ENCODE measurements at regions not wholly inside any gene's neighbourhood (a gene's known extent, or its start where the extent isn't known, plus 50 kb on each side); places are given as distances from the start of the nearest gene placed in this dataset.

- ATAC-seq: no peak
- DNase-seq (ENCODE audit: low spot score): no peak
Observed at GRCh38 chr6:139593081-139593480, 218.6 kb upstream of the CITED2 start.

DNA sequence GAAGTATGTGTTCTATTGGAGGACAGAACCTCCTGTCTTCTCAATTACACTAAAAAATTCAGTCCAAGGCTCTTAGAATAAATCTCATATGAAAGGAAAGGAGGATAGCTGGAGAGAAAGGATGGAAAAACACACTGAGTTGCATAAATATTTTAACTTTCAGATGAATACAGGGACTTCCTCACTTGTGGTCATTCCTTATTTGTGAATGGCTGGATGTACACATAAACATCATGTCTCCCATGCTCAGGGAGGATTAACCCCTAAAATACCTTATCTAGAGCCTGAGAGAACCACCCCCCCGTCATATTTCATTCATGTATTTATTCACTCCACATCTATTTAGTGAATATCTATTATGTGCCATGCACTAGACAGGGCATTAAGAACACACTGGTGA, 217.6 kb upstream of the CITED2 start:
- DNase-seq (ENCODE audit: low spot score) (no peak), ATAC-seq (no peak)

DNA sequence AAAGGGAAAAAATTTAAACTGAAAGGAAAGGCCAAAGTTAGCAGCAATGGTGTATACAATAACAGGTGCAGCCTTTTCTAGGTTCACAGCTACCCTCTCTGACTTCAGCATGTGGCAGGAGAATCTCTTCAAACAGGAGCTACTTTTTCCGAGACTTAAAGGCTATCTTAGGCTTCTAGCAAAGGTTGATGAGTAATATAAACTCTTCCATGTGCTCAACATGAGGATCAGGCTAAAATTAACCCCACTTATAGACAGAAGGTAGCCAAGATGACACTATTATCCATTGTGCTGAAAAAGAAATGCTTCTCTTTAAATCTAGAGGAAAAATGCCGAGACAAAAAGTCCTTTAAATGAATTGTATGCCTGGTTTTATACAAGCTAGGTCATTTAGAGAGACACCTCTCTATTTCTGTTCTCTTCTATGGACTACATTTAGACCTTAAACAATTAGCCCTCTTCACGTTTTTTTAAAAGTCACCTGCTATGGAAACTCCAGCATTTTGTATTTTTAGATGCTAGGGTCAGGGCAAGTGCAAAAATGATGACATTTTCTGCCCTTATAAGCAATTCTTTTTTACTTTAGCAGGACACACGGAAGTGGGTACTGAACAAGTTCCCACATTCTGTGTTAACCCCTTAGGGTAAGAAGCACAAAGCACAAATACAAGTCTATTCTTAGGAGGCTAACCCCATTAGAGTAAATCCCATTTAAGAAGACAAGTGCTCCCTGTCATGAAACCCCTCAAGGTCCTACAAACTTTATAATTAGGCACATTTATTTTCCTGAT, 216.8 kb upstream of the CITED2 start:
- DNase-seq (ENCODE audit: low spot score): no peak
- ATAC-seq: no peak

DNA sequence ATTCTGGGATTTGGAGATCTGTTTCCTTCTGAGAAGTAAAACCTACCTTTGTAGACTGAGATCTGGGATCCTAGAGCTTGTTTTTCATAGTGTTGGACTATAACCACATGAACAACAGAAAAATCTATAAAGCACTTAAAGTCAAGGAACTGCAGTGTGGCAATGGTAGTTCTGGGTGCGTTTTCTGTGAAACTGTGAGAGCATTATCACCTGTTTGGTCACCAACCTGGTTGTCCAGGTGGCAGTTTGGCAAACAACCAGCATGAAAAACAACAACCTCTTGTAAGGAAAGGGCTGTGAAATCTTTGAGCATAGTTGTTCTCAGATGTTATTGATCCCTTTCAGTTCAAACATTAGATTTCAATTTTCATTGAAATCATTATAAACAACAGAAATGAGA, 215.8 kb upstream of the CITED2 start:
- ATAC-seq (peak; percentile 50), DNase-seq (ENCODE audit: low spot score) (no peak)

GRCh38 chr6:139588734-139589593, 214.5 kb upstream of the CITED2 start:
- ATAC-seq (no peak), DNase-seq (ENCODE audit: low spot score) (no peak)

DNA sequence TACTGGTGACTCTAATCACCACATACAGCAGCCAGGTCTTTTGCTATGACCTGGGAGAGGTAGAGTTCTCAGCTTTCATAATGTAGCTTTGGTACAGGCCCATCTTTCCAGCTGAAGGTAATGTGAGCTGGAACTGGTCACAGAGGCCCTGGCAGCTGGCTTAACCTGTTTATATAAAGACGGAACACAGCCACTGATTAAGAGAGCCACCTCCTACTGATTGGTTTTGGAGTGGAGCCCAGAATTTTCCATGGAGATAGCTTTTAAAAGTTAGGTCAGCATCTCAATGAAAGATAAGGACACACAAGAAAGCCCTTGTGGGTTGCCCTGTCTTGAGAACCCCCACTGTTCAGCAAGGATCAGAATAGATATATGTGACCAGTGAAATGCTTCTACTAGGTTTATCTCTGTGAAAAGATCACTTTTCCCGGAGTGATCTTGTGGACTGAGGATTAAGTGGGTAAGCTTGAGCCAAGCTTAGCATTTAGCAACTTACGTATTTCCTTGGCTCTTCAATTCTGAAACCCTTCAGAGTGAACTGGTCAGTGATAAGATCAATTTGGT, 213.7 kb upstream of the CITED2 start:
- DNase-seq (ENCODE audit: low spot score) (peak; percentile 49), ATAC-seq (peak; percentile 90)

DNA sequence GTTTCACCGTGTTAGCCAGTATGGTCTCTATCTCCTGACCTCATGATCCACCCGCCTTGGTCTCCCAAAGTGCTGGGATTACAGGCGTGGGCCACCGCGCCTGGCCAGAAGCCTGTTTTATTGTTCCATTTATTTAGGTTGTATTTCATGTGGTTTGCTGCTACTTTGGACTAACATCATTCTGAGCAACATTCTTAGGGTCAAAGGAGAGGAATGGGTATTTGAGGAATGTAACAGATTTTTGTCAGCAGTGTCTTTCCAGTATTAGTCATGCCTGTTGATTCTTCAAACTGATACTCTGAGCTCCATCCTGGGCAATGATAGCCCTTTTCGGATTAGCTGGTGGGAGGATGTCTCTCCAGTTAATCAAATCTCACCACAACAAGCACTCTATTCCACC, 213.0 kb upstream of the CITED2 start:
- DNase-seq (ENCODE audit: low spot score): no peak
- no peak for ATAC-seq

GRCh38 chr6:139586273-139586672, 211.8 kb upstream of the CITED2 start:
- no peak for ATAC-seq

GRCh38 chr6:139584599-139584998, 210.2 kb upstream of the CITED2 start:
- DNase-seq (ENCODE audit: low spot score) (no peak), ATAC-seq (no peak)

More at GRCh38 chr6:139586273-139586672, 211.8 kb upstream of the CITED2 start:
- DNase-seq (ENCODE audit: low spot score): no peak

DNA sequence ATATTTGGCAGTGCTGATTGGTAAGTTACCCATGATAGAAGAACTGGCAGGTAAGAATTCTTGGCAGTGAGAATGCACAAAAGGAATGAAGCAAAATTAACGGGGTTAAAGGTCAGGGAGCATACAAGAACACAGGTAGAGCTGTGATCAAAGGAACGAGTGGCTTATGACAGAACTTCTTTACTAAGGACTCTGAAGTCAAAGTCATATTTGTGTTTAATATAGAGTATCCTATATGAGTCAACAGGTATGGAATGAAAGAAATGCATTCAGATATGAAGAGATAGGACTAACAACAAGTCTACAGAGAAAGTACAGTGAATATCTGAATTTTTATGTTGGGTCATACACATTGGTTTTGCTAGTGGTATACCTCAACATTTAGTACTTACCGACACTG, 209.0 kb upstream of the CITED2 start:
- DNase-seq (ENCODE audit: low spot score): no peak
- ATAC-seq: no peak

- ATAC-seq (no peak), DNase-seq (ENCODE audit: low spot score) (no peak)
Observed at GRCh38 chr6:139582956-139583355, 208.5 kb upstream of the CITED2 start.

DNA sequence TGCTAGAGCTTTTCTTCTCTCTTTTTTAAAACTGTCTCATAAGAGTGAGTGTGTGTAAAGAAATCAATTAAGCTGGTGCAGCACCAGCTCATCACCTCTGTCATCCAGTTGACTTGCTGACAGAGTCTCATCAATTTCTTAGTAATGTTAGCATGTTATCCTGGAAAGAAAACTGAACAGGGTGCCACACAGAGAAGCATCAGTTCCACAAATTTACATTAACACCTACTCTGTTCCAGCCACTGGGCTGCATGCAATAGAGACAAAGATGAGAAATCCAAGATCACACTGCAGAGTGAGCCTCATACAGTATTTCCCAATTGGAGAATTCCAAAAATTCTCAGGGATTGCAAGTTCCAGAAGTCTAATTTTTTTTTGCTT, 207.0 kb upstream of the CITED2 start:
- ATAC-seq (no peak), DNase-seq (ENCODE audit: low spot score) (no peak)

DNA sequence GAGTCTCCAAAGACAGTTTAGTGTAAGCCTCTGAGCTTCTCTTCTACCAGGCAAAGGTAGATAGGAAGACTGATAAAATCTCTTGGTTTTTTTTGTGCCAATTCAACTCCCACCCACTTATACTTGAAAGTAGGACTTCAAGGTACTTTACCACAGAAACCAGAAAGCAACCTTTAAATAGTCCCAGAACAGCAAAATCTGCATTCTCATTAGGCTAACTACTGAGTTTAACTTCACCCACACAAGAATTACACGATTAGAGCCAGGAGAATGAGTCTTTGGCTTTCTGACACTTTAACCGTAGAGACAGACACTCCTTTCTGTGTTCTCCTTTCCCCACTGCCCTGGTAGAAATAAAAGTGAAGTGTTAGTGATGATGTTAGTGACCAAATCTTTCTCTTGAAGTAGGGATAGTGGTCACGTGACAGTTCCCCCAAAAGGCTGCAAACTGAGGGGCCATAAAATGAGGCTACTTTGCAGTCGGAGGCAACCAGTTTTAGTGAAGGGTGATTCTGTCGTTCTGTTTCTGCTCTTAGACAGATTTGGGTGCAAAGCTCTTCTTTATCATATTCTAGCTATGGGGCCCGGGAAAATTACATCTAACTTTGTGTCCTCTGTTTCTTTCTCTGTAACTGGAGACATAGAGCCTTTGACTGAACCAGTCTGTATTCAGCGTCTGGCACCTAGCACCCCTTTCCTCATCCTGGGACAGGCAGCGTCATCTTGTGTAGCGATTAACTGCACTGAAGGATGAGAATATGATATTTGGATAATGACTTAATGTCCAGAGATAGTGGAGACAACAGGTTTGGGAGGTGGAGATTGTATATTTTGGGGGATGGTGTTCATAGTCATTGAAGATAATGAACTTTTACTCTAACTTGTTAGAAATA, 206.4 kb upstream of the CITED2 start:
- no peak for DNase-seq (ENCODE audit: low spot score)
- no peak for ATAC-seq

DNA sequence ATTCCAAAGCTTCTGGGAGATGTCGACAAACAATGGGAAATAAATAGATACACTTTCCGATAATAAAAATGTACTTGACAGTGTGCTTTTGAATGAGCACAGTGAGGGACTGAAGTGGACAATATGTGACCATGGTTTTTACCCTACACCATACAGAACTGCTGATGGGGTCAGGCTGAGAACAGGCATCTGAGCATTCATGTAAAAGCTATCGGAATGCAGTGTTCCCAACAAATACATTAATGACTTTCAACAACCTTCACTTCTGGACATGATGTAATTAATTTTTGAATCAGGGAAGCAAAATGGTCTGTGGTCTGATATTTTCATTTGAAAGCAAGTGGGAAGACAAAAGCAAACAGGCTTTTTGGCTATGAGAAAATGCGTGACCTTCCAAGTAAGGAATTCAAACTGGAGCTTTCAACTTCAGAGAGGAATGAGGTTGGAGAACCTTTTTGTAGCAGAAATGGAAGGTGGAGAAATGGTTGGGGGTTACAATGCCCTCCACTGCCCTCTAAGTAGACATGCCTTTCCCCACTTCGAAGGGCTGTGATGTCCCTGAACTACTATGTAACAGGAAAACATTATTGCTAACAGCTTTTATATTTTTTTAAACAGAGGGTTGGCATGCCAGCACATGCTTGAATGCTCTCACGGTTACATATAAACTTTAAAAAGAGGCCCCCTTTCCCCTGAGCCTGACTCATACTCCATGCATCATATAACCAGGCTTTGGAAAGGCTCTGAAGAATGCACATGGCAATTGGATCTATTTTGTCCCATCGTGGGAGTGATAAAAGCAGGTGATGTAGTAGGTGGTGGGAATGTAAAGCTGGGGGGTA, 203.5 kb upstream of the CITED2 start:
- no peak for ATAC-seq
- no peak for DNase-seq (ENCODE audit: low spot score)

DNA sequence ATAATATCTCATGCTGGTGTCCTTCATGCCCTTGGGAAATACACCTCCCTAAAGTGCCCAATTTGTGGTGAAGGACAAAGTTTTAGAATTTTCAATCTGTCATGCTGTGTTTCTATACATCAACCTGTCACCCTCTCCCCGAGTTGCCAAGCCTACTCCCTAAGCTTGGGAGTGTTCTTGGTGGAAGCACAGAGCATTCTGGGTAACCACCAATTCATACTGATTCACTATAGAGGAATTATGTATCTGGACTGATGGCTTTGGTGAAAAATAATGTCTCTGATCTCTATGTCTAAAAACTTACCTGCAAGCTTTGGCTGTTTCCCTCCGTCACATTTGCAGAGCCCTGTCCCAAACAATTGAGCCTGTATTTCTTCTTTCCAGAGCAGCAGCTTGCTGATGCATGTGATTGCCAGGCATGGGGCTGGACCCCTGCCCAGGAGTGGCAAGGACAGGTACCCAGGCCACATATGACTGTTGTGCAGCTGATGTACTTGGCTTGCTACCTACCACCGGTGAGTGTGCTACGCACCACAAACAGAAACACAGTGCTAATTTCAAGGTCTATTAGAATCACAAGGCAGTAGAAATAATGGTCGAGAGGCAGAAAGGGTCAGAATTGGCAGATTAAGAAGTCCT, 202.8 kb upstream of the CITED2 start:
- DNase-seq (ENCODE audit: low spot score) (no peak), ATAC-seq (no peak)

DNA sequence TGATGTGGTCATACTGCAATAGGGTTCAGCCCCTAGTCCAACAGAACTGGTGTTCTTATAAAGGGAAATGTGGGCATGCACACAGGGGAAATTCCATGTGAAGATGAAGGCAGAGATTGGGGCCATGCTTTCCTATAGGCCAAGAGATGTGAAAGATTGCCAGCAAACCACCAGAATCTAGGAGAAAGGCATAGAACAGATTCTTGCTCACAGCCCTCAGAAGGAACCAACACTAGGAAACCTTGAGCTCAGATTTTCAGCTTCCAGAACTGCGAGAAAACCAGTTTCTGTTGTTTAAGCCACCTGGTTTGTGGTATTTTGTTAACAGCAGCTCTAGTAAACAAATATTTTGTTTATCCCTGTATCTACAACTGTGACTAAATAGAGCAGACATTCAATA, 197.6 kb upstream of the CITED2 start:
- no peak for ATAC-seq
- no peak for DNase-seq (ENCODE audit: low spot score)

GRCh38 chr6:139570166-139570565, 195.7 kb upstream of the CITED2 start:
- no peak for ATAC-seq
- DNase-seq (ENCODE audit: low spot score): no peak

- ATAC-seq (no peak), DNase-seq (ENCODE audit: low spot score) (no peak)
Observed at GRCh38 chr6:139569566-139569965, 195.1 kb upstream of the CITED2 start.

DNA sequence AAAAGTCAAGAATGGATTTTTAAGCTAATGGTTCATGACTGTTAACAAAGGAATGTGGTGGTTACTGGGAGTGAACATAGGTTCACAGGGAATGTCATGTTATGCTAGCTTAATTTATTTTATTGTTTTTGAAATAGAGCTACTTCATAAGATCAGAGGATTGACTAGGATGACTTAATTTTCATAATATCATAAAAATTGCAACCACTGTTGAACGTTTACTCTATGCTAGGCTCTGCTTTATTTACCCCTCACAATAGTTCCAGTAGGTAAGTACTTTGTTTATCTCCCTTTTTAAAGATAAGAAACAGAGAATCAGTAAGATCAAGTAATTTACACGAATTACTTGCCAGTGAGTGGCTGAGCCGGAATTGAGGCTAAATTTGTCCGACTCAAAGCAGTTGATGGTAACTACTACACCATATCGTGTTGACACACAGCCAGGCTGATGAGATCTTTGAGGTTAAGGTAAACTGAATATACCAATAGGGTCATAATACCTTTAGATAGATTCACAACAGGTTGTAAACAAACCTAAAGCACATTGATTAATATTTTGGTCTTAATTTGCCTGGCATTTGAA, 194.6 kb upstream of the CITED2 start:
- DNase-seq (ENCODE audit: low spot score) (no peak), ATAC-seq (no peak)

All from left lobe of liver (tissue), 2 donors.